Heart left ventricle (tissue), 13 donors: ENCODE measurements at regions not wholly inside any gene's neighbourhood (a gene's known extent, or its start where the extent isn't known, plus 50 kb on each side); places are given as distances from the start of the nearest gene placed in this dataset.

Source experiments
- POLR2A ChIP-seq, 2 donors: fragments of 450-650 bp; IDR thresholded peaks; one replicate each; pipeline ENCODE4 v1.6.1; 2017; ENCODE audit warnings: antibody characterized with exemption in 2 of 2, mild to moderate bottlenecking in 2 of 2, moderate library complexity in 2 of 2
- TF ChIP-seq, protein P1 (sequence below), 12 donors: fragments of 200-600 bp; sonication (generic) in 4 of 12; IDR thresholded peaks; one replicate each; pipeline versions ENCODE4 v1.5.0 to v1.8.0; 2018 to 2022; ENCODE audit warnings: antibody characterized with exemption in 12 of 12, mild to moderate bottlenecking in 5 of 12
- donor health status: ischemic (EF 13 %, LVEDD 7.1; RV severe dilation, severe dysfunction).
- donor health status: DM: no; HTN: yes; CAD: no.
- donor health status: DM: no; HTN: no; CAD: no.
- donor health status: ischemic (EF 25% LVEDD 6.9; RV normal size, moderate dysfunction).
- donor health status: ischemic (EF 25% LVEDD 5.7; RV mildly dilated, moderate dysfunction).
- donor health status: ischemic (EF 35%, LVEDD 5.7; RV mildly dilated, moderate dysfunction).
- donor health status: nonischemic (EF 11% LVEDD 7.7; RV severe dilation, severe dysfunction).
- donor health status: DM: yes; HTN: yes; CAD: no.
- donor health status: PGD.
- donor health status: ischemic (EF 29% LVEDD 5.4; RV normal size, mild dysfunction).
- donor health status: nonischemic (EF 23%, LVEDD 6.1; RV moderate dilation, normal function).

DNA sequence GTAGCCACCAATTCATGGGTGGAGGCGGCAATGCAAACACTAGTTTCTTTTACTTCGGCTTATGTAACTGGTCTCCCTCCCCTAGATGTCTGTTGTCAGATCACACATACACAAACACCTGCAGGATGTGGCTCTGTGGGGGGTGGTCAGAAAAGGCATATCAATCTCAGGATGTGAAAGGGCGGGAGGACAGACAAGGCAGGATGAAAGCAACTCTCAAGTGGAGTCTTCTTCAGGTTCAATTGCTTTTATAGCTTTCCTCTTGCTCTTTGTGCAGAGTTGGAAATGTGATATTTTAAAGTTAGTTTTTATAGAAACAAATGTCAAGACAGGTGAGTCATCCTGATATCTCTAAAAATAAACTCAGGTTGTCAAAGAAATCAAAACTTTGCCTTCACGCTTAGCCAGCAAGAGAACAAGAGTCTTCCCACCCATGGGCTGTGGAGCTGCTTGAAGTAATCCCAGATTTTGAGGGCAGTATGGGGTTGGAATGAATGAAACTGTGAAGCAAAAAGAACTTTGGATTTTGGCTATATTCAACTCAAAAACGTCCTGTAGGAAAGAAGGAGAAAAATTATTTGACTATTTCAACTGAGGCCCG is 423.4 kb downstream of the GUCY1A2 start:
- TF ChIP-seq, protein P1, sequence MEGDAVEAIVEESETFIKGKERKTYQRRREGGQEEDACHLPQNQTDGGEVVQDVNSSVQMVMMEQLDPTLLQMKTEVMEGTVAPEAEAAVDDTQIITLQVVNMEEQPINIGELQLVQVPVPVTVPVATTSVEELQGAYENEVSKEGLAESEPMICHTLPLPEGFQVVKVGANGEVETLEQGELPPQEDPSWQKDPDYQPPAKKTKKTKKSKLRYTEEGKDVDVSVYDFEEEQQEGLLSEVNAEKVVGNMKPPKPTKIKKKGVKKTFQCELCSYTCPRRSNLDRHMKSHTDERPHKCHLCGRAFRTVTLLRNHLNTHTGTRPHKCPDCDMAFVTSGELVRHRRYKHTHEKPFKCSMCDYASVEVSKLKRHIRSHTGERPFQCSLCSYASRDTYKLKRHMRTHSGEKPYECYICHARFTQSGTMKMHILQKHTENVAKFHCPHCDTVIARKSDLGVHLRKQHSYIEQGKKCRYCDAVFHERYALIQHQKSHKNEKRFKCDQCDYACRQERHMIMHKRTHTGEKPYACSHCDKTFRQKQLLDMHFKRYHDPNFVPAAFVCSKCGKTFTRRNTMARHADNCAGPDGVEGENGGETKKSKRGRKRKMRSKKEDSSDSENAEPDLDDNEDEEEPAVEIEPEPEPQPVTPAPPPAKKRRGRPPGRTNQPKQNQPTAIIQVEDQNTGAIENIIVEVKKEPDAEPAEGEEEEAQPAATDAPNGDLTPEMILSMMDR (IDR thresholded peaks at IDR 0.05) = no peak
- TF ChIP-seq POLR2A (IDR thresholded peaks at IDR 0.05) = no peak
